IPS-18a (cell line): ENCODE measurements at regions not wholly inside any gene's neighbourhood (a gene's known extent, or its start where the extent isn't known, plus 50 kb on each side); places are given as distances from the start of the nearest gene placed in this dataset.
"Not testable (repeated sequence)": the region's sequence is repeated elsewhere in the genome, so short reads cannot be mapped to it uniquely, and the experiment has no call there.

ENCODE experiments used
- H3K27ac ChIP-seq: one replicate; pipeline ENCODE4 v1.5.1; 2013; ENCODE audit warnings: low read length
- H3K27me3 ChIP-seq: one replicate; pipeline ENCODE4 v1.6.1; 2013; ENCODE audit warnings: mild to moderate bottlenecking, low read length; ENCODE audit not compliant: control insufficient read depth, insufficient read depth
- H3K36me3 ChIP-seq: one replicate; pipeline ENCODE4 v1.6.1; 2013; ENCODE audit warnings: low read depth, low read length; ENCODE audit not compliant: control insufficient read depth
- H3K4me1 ChIP-seq: one replicate; pipeline ENCODE4 v1.6.1; 2013; ENCODE audit warnings: low read depth, low read length; ENCODE audit not compliant: control insufficient read depth
- H3K4me3 ChIP-seq: one replicate; pipeline ENCODE4 v1.5.1; 2013; ENCODE audit warnings: low read length
- H3K9ac ChIP-seq: one replicate; pipeline ENCODE4 v1.6.1; 2013; ENCODE audit warnings: mild to moderate bottlenecking, low read length, moderate library complexity
- H3K9me3 ChIP-seq: one replicate; pipeline ENCODE4 v1.6.1; 2013; ENCODE audit warnings: low read depth, low read length; ENCODE audit not compliant: control insufficient read depth

DNA sequence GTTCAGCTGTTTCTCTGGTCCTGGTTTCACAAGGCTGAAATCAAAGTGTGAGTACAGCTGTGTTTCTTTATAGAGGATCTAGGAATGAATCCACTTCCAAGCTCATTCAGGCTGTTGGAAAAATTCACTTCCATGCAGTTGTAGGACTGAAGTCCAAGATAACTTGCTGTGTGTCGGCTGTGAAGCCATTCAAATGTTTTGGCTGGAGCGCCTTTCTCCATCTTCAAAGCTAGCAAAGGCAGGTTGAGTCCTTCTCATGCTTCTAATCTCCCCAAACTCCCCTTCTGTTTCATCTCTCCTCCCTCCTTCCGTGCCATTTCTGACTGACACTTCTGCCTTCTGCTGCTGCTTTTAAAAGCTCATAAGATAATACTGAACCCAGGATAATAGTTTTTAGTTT, 1195.4 kb upstream of the LRRN3 start:
- Histone ChIP-seq H3K36me3 (no peaks in the 10 kb centered on the region), H3K27ac (no peak overlapping the region), H3K4me3 (no peak overlapping the region), H3K9ac (no peak overlapping the region), H3K27me3 (no peaks in the 10 kb centered on the region), H3K4me1 (no peaks in the 10 kb centered on the region), H3K9me3 (no peaks in the 10 kb centered on the region)

DNA sequence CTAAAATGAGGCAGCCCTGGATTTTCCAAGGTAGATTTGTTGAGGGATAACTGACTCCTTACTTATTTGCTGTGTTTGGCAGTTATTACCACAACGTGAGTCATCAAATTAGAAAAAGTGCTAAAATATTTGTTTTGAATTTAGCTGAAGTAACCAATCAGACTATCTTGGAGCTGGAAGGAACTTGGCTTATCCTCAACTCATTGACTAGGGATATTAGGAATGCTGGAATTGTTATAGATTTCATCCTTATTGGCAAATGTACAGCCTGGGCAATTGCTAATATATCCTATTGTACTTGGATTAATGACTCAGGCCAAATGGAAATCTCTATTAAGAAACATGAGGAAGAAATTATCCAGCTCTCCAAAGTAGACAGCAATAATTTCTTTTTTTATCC, 1189.0 kb upstream of the LRRN3 start:
- Histone ChIP-seq H3K36me3 (no peaks in the 10 kb centered on the region), H3K9me3 (no peaks in the 10 kb centered on the region), H3K4me1 (no peaks in the 10 kb centered on the region), H3K9ac (no peak overlapping the region), H3K27ac (no peak overlapping the region), H3K4me3 (no peak overlapping the region), H3K27me3 (no peaks in the 10 kb centered on the region)

DNA sequence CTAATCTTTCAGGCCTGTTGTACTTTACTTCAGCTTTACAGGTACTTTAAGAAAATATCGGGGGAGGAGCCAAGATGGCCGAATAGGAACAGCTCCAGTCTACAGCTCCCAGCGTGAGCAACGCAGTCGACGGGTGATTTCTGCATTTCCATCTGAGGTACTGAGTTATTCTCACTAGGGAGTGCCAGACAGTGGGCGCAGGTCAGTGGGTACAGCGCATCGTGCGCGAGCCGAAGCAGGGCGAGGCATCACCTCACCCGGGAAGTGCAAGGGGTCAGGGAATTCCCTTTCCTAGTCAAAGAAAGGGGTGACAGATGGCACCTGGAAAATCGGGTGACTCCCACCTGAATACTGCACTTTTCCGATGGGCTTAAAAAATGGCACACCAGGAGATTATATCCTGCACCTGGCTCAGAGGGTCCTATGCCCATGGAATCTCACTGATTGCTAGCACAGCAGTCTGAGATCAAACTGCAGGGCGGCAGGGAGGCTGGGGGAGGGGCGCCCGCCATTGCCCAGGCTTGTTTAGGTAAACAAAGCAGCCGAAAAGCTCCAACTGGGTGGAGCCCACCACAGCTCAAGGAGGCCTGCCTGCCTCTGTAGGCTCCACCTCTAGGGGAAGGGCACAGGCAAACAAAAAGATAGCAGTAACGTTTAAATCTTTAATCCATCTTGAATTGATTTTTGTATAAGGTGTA, 1185.4 kb upstream of the LRRN3 start:
- not testable (repeated sequence) for H3K4me1 ChIP-seq, H3K27ac ChIP-seq, H3K9ac ChIP-seq, H3K27me3 ChIP-seq, H3K9me3 ChIP-seq, H3K36me3 ChIP-seq, H3K4me3 ChIP-seq

DNA sequence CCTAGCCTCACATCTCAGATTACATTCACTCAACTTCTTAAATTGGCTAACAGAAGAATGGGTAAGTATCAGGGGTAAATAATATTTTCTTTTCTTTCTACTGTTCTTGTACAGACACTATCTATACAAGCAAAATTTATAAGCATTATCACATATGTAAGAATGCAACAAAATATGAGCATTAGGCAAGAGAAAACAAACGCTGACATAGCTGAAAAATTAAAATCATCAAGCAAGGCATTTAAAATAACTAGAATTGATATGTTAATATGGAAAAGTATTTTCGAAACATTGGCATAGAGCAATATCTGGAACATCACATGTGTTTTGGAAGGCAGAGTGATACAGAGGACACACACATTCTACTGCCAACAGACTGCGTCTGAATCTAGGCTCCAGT, 1175.3 kb upstream of the LRRN3 start:
- Histone ChIP-seq H3K9me3 (no peaks in the 10 kb centered on the region), H3K4me1 (no peaks in the 10 kb centered on the region), H3K27me3 (no peaks in the 10 kb centered on the region), H3K36me3 (no peaks in the 10 kb centered on the region), H3K27ac (no peak overlapping the region), H3K4me3 (no peak overlapping the region), H3K9ac (no peak overlapping the region)

DNA sequence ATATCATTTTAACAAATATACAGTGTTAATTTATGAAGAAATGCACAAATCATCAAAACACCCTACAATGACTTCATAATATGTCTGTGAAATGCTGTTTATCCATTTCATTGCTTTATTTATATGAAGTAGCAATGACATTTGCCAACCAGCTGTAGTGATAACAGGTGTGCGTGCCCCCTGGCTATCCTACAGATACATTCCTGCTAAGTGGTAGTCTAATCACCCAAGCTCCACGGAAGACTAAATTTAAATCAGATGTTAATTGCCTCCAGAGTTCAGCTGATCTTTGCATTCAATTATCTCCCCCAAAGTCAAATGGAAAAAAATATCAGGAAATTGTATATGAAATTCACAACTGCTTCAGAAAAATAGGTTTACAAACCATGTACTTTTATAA, 1164.2 kb upstream of the LRRN3 start:
- Histone ChIP-seq H3K4me1 (no peaks in the 10 kb centered on the region), H3K27ac (no peak overlapping the region), H3K4me3 (no peak overlapping the region), H3K36me3 (no peaks in the 10 kb centered on the region), H3K9me3 (peaks cover 12% of the 10 kb centered on the region), H3K9ac (no peak overlapping the region), H3K27me3 (no peaks in the 10 kb centered on the region)

DNA sequence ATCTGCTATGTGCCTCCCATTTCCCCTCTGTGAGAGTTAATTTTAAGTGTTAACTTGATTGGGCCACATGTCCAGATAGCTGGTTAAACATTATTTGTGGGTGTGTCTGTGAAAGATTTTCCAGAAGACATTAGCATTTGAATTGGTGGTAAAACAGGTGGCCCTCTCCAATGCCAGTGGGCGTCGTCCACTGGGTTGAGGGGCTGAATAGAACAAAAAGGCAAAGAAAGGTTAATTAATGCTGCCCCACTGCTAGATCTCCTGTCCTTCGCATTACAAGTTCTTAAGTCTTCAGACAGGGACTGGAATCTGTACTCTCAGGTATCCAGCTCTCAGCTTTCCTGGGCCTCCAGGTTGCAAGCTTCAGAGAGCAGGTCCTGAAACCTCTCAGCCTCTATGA, 1160.9 kb upstream of the LRRN3 start:
- Histone ChIP-seq H3K27ac (no peak overlapping the region), H3K27me3 (no peaks in the 10 kb centered on the region), H3K4me1 (no peaks in the 10 kb centered on the region), H3K36me3 (no peaks in the 10 kb centered on the region), H3K9me3 (peaks cover 7% of the 10 kb centered on the region), H3K9ac (no peak overlapping the region), H3K4me3 (no peak overlapping the region)

DNA sequence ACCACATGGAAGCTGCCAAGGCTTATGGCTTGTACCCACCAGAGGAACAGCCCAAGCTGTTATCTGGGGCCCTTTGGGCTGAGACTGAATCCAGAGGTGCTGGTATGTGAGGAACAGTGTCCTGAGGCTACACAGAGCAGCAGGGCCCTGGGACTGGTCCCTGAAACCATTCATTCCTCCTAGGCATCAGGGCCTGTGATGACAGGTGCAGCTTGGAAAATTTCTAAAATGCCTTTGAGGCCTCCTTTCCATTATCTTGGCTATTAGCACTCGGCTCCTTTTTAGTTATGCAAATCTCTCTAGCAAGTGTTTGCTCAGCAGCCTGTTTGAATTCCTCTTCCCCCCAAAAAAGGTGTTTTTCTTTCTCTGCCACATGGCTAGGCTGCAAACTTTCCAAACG, 1151.7 kb upstream of the LRRN3 start:
- Histone ChIP-seq H3K4me3 (no peak overlapping the region), H3K27me3 (no peaks in the 10 kb centered on the region), H3K4me1 (no peaks in the 10 kb centered on the region), H3K36me3 (no peaks in the 10 kb centered on the region), H3K9me3 (peaks cover 30% of the 10 kb centered on the region), H3K9ac (no peak overlapping the region), H3K27ac (no peak overlapping the region)

DNA sequence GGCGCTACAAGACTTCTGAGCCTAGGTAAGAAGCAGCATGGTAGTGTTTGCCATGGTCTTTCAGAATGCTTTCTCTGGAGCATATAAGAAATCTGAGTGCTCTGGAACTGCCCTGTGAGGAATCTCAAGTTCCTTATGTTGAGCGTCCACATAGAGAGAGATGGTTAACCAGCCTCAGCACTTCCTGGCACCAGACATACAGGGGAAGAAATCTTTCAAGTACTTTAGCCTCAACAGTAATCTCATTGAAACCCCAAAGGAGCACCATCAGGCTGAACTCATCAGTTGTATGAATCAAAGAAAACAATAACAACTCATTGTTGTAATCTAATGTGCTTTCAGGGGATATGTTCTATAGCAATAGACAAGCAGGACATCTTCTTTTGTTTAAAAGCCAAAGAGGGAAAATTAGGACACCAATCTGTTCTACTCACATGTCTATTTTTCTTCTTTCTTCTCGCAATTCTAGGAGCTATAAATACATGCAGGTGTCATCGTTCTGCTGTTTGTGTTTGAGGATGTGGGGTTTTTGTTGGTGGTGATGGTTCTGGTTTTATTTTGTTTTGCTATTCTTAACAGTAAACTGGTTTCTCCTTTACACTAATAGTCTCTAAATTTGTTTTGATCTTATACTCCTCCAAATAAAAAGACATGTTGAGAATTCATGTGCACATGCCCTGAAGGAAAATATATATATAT, 1145.0 kb upstream of the LRRN3 start:
- H3K27ac ChIP-seq: no peak overlapping the region
- no peaks in the 10 kb centered on the region for H3K4me1 ChIP-seq
- H3K4me3 ChIP-seq: no peak overlapping the region
- H3K9ac ChIP-seq: no peak overlapping the region
- peaks cover under 1% of the 10 kb centered on the region for H3K9me3 ChIP-seq
- no peaks in the 10 kb centered on the region for H3K36me3 ChIP-seq
- H3K27me3 ChIP-seq: no peaks in the 10 kb centered on the region

DNA sequence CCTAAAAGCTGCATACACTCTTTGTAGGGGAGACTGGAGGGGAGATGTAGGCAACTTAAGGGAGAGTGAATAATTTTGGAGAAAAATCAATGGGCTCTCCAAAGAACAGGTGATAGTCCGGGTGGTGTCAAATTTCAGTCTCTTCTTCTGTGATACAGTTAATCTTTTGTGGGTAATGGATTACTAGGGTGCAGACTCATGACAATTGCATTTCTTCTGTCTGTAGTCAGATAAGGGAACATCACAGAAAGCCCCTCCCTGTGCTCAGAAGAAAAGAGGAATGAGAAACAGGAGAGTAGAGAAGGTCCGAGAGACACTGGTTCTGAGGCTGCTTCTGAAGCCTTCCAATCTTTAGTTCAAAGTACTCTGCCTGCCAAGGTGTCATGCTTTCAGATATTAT, 1140.7 kb upstream of the LRRN3 start:
- no peak overlapping the region for H3K9ac ChIP-seq
- no peaks in the 10 kb centered on the region for H3K4me1 ChIP-seq
- H3K4me3 ChIP-seq: no peak overlapping the region
- H3K9me3 ChIP-seq: no peaks in the 10 kb centered on the region
- H3K27me3 ChIP-seq: no peaks in the 10 kb centered on the region
- no peak overlapping the region for H3K27ac ChIP-seq
- no peaks in the 10 kb centered on the region for H3K36me3 ChIP-seq

DNA sequence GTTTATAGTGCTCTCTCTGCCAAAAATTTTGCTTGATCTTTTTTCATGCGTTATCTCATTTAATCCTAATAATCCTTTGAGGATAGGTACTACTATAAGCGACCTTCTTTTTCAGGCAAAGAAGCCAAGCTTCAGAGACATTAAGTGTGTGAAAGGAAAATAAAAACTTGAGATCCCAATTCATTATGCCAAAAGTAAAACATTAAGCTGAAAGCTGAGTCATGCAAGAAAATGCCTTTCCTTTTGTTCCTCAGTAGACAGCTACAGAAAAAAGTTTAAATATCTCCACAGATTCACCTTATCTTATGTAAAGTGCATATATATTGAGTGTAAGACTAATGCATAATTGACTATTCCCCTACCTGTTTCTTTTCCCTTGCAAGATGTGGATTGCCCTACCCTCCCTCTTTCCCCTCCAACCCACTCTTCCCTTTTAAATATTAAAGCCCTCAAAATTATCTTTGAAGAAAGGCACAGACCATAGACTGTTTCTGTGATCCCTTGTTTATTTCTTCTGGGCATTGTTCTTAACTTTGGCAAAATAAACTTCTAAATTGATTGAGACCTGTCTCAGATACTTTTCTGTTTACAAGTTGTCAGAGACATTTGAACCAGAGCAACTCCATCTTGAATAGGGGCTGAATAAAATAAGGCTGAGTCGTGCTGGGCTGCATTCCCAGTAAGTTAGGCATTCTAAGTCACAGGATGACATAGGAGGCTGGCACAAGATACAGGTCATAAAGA, 1139.9 kb upstream of the LRRN3 start:
- Histone ChIP-seq H3K4me3 (no peak overlapping the region), H3K27ac (no peak overlapping the region), H3K9ac (no peak overlapping the region), H3K4me1 (no peaks in the 10 kb centered on the region), H3K9me3 (no peaks in the 10 kb centered on the region), H3K27me3 (no peaks in the 10 kb centered on the region), H3K36me3 (no peaks in the 10 kb centered on the region)

DNA sequence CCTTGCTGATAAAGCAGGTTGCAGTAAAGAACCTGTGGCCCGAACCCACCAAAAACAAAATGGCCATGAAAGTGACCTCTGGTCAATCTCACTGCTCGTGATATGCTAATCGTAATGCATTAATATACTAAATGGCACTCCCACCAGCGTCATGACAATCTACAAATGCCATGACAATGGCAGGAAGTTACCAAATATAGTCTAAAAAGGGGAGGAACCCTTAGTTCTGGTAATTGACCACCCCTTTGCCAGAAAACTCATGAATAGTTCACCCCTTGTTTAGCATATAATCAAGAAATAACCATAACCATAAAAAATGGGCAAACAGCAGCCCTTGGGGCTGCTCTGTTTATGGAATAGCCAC, 1139.4 kb upstream of the LRRN3 start:
- Histone ChIP-seq H3K36me3 (no peaks in the 10 kb centered on the region), H3K9ac (no peak overlapping the region), H3K27ac (no peak overlapping the region), H3K4me1 (peaks cover 2% of the 10 kb centered on the region), H3K27me3 (no peaks in the 10 kb centered on the region), H3K9me3 (no peaks in the 10 kb centered on the region), H3K4me3 (no peak overlapping the region)

DNA sequence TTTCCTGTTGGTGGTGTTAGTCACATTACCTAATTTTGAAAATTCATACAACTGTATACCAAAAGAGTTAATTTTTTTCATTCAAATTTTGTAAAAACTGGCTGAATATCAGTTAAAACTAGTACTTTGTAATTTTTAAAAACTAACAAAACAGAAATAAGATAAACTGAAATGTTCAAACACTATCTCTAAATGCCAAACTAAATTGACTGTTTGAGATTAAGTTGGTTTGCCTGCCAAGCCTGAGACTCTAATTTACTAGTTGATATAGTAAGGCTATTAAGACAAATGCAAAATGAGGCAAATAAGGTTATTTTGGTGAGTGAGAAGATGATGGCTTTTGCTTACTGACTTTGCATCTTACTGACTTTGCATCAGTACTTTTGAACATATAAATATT, 1134.9 kb upstream of the LRRN3 start:
- Histone ChIP-seq H3K4me1 (peaks cover 11% of the 10 kb centered on the region), H3K9ac (no peak overlapping the region), H3K9me3 (no peaks in the 10 kb centered on the region), H3K27me3 (no peaks in the 10 kb centered on the region), H3K27ac (no peak overlapping the region), H3K36me3 (no peaks in the 10 kb centered on the region), H3K4me3 (no peak overlapping the region)
